ENCODE measurements at regions not wholly inside any gene's neighbourhood (a gene's known extent, or its start where the extent isn't known, plus 50 kb on each side); places are given as distances from the start of the nearest gene placed in this dataset.

GRCh38 chr7:131000389-131000788 lies 266.4 kb upstream of the KLF14 start:
- no peak for DNase-seq

- DNase-seq = no peak
Measured at GRCh38 chr7:131000873-131001272, 266.9 kb upstream of the KLF14 start.

GRCh38 chr7:131002600-131002999 lies 268.6 kb upstream of the KLF14 start:
- no peak for DNase-seq

- DNase-seq = no peak
Measured at GRCh38 chr7:131003634-131004033, 269.6 kb upstream of the KLF14 start.

GRCh38 chr7:131004371-131004770 lies 270.4 kb upstream of the KLF14 start:
- no peak for DNase-seq

- DNase-seq = no peak
Measured at GRCh38 chr7:131007439-131008330, 273.7 kb upstream of the KLF14 start.

- no peak for DNase-seq
Measured at GRCh38 chr7:131008840-131009711, 275.1 kb upstream of the KLF14 start.

- no peak for DNase-seq
Measured at GRCh38 chr7:131010029-131010716, 276.2 kb upstream of the KLF14 start.

GRCh38 chr7:131010717-131011431 lies 276.9 kb upstream of the KLF14 start:
- no peak for DNase-seq

- no peak for DNase-seq
Measured at GRCh38 chr7:131011432-131011742, 277.4 kb upstream of the KLF14 start.

GRCh38 chr7:131011976-131012375 lies 278.0 kb upstream of the KLF14 start:
- no peak for DNase-seq

- no peak for DNase-seq
Measured at GRCh38 chr7:131012477-131013031, 278.5 kb upstream of the KLF14 start.

GRCh38 chr7:131013716-131014115 lies 279.7 kb upstream of the KLF14 start:
- no peak for DNase-seq

GRCh38 chr7:131014906-131015656 lies 281.1 kb upstream of the KLF14 start:
- no peak for DNase-seq

- DNase-seq = no peak
Measured at GRCh38 chr7:131015657-131015958, 281.6 kb upstream of the KLF14 start.

GRCh38 chr7:131016230-131016629 lies 282.2 kb upstream of the KLF14 start:
- no peak for DNase-seq

- DNase-seq = no peak
Measured at GRCh38 chr7:131019351-131019750, 285.3 kb upstream of the KLF14 start.

GRCh38 chr7:131020759-131021261 lies 286.8 kb upstream of the KLF14 start:
- DNase-seq = no peak

- no peak for DNase-seq
Measured at GRCh38 chr7:131021460-131021859, 287.5 kb upstream of the KLF14 start.

- DNase-seq = no peak
Measured at GRCh38 chr7:131021902-131022301, 287.9 kb upstream of the KLF14 start.

GRCh38 chr7:131026297-131027000 lies 292.4 kb upstream of the KLF14 start:
- DNase-seq = no peak
